AG10803 (cell line): ENCODE measurements at regions not wholly inside any gene's neighbourhood (a gene's known extent, or its start where the extent isn't known, plus 50 kb on each side); places are given as distances from the start of the nearest gene placed in this dataset.

Source experiments
- DNase-seq: peaks from one replicate; pipeline ENCODE4 v3.0.0; 2010; ENCODE audit warnings: low read depth
- H3K4me3 ChIP-seq: 2 replicates; pipeline ENCODE4 v1.5.1; 2011; ENCODE audit warnings: mild to moderate bottlenecking, low read length, control low read depth
- CTCF ChIP-seq: conservative IDR thresholded peaks from 2 replicates; pipeline ENCODE4 v1.5.1; 2011; ENCODE audit warnings: mild to moderate bottlenecking, low read length, control low read depth, inconsistent platforms

- no peak for TF ChIP-seq CTCF
- no peak overlapping the region for H3K4me3 ChIP-seq
- DNase-seq = no peak
These were observed 218.3 kb downstream of the TUSC7 start for GRCh38 chr3:116927918-116928317.

GRCh38 chr3:116929505-116930222 is 220.1 kb downstream of the TUSC7 start:
- no peak for DNase-seq

GRCh38 chr3:116930786-116931185 is 221.2 kb downstream of the TUSC7 start:
- H3K4me3 ChIP-seq = no peak overlapping the region

More at GRCh38 chr3:116929505-116930222, 220.1 kb downstream of the TUSC7 start:
- no peak for TF ChIP-seq CTCF
- H3K4me3 ChIP-seq = no peak overlapping the region

GRCh38 chr3:116939091-116939490 is 229.5 kb downstream of the TUSC7 start:
- H3K4me3 ChIP-seq = no peak overlapping the region
- TF ChIP-seq CTCF = no peak
- no peak for DNase-seq

More at GRCh38 chr3:116930786-116931185, 221.2 kb downstream of the TUSC7 start:
- TF ChIP-seq CTCF = no peak
- no peak for DNase-seq

GRCh38 chr3:116939550-116939949 is 230.0 kb downstream of the TUSC7 start:
- DNase-seq = no peak
- H3K4me3 ChIP-seq = no peak overlapping the region
- no peak for TF ChIP-seq CTCF

GRCh38 chr3:116940719-116941118 is 231.1 kb downstream of the TUSC7 start:
- TF ChIP-seq CTCF = no peak
- H3K4me3 ChIP-seq = no peak overlapping the region
- no peak for DNase-seq

GRCh38 chr3:116946376-116946775 is 236.8 kb downstream of the TUSC7 start:
- DNase-seq = no peak
- no peak for TF ChIP-seq CTCF
- H3K4me3 ChIP-seq = no peak overlapping the region
